ENCODE measurements at regions not wholly inside any gene's neighbourhood (a gene's known extent, or its start where the extent isn't known, plus 50 kb on each side); places are given as distances from the start of the nearest gene placed in this dataset.
A peak's percentile ranks its signal among the peaks of the same experiment; 100 is the strongest.

DNA sequence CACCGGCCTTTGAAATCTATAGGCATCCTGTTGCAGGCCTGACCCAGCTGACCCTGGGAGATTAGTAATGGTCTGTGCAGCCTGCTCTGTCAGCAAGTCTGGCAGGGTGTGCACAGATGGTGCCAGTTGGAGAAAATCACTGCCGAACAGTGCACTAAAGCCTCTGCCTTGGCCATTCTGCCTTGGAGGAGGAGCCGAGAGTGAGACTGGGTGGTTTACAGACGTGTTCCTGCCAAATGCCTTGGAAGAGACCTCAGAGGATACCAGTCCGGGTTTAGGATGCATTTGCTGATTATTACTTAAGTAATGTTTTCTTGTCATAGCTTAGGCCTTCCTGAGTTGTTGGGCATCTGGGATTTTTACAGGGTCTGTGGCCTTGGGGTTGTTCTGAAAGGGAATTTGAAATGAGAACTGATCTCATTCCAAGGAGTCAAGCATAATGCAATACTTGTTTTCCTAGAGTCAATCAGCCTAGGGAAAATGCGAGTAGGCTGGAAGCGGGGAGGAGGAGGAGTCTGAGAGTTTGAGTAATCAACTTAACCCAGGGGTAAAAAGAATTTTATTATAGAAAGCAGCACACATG lies 292.1 kb downstream of the SOX4 start:
- DNase-seq (ENCODE audit: low spot score): peak; percentile 61

DNA sequence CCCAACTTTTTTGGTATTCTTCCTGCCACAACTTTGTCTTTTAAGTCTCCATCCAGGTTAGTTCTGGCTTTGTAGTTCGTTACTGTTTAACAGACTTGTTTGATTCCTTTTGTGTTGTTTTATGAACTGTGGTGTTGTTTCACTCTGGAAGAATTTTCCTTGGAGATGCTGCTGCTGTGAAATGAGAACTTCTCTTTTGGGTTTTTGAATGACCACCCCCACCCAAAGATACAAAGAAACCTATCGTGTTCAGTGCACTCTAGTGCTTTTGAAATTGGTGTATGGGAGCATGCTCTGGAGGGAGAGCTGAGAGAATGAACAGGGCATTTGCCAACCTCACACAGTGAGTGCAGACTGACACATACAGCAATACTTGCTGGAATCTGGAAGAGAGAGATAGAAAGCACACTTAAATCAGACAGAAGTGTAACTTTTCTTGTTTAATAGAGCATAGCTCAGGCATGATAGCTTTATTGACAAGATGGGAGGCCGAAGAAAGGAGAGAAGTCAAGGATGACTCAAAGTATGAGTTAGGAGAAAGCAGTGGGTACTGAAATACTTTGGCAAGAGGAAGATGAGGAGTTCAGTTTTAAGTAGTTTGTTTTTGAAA lies 293.1 kb downstream of the SOX4 start:
- DNase-seq (ENCODE audit: low spot score): no peak

DNA sequence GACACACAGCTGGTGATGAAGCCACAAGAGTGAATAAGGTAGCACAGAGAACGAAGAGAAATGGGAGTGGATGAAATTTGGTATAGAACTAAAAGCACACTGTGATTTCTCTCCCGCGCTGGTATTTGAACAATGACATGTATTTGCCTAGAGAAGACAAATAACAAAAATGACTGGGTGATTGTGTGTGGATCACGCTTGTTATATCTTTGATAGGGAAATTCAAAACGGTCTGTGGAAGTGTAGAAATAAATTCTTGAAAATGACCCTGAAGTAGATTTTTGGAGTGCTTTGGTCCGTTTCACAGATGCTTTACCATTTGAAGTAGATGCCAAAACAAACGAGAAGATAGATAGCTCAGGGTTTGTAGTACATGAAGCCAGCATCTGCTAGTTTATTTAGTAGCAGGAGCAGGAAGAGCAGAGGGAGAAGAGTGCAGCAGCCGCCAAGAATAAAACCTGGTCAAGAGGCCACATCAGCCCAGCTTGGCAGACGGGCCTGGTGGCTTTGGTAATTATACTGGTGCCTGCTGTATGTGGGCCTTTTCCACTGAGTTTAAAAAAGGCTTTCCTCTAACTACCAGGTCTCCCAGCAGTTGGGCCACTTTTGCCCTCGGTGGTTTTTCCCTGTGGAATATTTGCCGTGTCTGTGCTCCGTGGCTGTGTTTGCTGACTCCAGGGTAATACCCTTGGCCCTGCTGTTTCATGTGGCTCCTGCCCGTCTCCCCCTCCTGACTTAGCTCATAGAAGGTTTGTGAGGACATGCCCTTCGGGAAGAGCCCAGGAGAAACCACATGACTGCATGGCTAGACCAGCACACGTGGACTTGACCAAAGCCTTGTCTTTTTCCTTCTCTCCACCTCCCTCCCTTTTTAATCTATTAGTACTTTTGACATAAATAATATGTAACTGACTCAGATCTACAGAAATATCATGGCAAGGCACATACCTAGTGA lies 294.0 kb downstream of the SOX4 start:
- no peak for DNase-seq (ENCODE audit: low spot score)

DNA sequence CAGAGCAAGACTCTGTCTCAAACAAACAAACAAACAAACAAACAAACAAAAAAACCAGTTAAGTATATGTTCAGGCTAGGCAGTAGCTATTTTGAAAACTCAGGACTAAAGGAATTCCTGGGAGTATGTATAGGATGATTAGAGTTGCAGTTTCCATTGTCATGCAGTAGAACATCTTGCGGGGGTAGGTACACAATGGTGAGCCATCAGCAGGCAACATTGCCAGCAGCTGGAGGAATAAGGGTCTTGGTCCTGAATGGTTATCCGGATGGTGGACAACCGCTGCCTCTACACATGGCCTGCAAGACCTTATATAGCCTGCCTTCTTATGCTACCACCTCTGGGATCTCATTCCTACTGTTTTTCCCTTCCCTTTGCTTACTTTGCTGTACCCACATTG lies 297.5 kb downstream of the SOX4 start:
- DNase-seq (ENCODE audit: low spot score): no peak

DNA sequence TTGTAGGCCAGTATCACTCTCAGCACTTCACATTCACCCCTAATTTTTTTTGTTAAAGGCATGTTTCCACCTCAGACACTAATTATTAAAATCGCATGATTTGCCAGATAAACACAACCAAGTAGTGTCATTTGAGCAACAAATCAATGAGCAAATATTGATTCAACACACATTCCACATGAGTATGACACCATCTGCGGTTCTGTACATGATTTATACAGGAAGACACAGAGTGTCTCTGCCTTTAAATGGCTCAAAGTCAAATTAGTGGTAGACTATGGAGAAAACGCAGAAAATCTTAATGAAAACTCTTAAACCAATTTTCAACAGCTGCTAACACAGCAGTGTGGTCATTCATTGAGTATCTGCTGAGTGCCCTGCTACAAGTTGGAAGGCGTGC lies 300.2 kb downstream of the SOX4 start:
- no peak for DNase-seq (ENCODE audit: low spot score)

DNA sequence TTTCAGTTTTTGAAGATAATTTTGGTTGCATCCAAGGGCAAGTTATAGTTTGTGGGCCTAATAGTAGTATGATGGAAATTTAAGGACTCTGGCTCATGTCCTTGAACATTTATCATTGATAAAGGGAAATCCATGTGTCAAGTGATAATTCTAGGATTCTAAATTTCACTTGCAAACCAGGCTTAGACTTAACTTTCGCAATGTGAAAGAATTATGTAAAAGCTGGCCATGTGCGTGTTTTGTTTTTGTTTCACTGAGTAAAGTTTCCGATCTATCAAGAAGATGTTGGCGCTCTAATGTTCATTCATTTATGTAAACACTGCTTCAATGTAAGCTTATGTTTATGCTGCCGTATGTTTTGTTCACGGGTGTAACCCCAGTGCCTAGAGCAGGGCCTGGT lies 302.0 kb downstream of the SOX4 start:
- DNase-seq (ENCODE audit: low spot score): no peak

DNA sequence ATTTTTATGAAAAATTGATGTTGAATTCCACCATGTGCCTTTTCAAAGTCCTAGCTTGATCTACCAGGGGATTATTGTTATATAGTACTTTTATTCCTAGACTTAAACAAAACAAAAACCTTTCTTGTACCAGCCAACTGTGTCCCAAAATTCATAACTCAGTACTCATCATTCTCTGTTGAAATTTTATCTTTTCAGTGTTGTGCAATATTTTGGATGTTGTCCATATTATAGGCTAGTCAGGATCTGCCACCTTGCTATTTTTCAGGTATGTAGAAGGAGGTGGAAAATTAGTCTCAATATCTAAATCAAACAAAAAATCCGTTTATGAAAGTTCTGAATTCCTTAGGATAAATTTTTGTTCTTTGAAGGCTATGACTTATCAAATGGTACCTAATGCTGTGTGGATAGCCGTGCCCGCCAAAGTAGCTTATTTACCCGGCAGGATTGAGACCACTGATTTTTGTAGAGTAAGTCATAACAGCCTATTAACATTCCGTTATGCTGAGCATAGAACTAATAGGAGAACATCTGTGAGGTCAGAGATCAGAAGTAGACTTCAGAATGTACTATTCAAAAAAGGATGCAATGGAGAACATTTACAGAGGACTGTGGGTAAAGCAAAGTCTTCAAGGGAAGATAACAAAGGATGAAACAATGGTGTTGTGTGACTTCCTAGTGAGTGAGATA lies 304.7 kb downstream of the SOX4 start:
- no peak for DNase-seq (ENCODE audit: low spot score)

DNA sequence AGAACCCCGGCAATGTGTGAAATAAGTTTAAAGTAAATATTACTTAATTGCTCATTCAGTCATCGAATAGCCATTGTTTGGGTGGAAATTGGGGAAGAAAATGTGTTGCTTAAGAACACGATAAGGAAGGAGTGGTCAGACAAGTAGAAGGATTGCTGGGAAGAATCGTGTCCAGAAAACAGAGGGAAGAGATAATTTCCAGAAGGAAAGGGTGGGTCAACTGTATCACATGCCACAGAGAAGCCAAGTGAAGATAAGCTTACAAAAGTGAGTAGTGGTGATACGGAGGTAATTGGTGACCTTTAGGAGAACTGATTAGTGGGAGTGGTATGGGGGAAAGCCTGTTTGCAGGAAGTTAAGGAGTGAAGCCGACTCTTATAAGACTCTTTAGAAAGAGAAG lies 306.2 kb downstream of the SOX4 start:
- DNase-seq (ENCODE audit: low spot score): no peak

DNA sequence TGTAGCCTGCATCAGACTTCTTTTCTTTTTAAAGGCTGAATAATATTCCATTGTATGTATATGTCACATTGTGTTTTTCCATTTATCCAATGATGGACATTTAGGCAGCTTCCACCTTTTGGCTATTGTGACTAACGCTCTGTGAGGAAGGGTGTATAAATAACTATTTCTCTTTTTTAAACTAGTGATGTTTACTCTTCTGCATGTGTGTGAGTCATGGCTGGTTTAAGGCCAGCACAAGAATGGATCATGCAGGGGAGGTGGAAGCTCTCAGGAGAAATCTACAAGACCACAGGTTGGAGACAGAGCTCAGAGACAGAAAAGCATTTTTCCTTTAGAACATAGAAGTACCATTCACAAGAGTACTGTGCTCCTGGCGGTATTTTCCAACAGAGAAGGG lies 307.2 kb downstream of the SOX4 start:
- peak; percentile 31 for DNase-seq (ENCODE audit: low spot score)

DNA sequence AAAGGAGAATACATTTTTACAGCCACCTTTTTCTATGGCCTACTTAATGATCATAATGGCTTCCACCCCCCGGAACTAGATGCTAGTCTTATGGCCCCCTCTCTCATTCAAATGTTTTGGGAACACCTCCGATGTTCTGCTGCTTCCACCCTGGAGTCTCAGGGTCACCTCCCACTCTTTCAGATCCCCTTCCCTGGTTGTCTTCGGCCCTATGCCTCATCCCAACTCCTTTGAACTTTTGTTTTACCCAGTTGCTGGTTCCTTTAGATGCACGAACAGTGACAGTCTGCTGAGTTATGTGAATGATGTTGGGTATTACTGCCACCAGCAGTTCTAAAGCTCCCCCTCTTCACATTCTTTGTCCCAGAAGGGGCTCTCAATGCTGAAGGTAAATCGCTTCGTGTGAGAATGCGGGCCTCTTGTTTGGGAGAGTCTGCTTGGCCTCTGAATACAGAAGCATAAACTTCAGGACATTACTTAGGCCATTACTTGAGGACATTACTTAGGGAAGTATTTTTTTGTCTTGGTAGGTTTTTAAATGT lies 309.1 kb downstream of the SOX4 start:
- DNase-seq (ENCODE audit: low spot score): no peak

DNA sequence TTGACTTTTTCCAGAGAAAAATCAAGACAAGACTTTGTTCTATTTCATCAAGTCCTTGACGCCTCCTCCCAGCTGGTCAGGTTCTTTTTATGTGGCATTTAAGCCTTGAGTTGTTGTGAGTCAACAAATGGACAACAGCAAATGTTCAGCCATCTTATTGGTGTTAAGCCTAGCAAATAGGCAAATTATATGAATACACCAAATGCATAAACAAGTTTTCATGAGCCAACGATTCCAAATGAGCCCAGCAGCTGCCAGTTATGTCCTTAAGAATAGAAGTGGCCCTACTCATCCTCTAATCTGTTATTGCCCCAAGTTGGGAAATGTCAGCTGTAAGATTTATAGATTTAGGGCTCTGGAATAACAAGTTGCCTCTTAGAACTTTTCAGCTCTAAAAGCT lies 312.0 kb downstream of the SOX4 start:
- DNase-seq (ENCODE audit: low spot score): no peak

DNA sequence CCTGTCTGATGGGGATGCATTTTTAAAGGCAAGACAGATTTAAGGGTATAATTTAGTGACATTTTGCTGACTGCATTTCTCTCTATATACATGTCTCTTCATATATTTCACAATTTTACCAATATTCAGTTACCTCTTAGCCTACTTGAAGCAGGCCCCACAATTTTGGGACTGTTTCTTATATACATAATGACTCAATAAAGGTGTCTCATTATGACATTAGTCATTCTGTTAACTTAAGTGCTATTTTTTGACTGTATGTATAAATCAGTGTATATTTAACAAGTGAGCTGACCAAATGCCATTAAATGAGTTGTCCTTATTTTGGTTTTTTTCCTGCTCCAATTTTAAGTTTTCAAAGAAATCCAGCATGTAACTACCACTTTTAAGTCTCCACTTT lies 313.3 kb downstream of the SOX4 start:
- DNase-seq (ENCODE audit: low spot score): no peak

DNA sequence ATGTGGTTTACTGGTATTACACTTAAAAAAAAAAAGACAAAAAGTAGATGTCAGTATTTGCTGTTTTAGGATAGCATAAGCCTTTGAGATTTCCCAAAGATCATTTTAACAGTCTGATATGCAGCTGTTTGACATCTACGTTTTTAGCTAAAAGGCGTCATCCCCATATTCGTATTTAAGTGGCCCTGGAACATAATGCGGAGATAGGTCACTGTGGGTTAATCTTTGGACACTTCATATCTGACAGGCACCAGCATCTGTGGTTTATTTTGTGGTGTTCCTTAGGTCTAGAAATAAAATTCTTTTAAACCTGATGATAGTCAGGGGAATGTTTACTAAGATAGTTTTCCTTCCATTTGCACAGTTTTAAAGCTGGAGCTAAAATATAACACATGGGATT lies 313.7 kb downstream of the SOX4 start:
- no peak for DNase-seq (ENCODE audit: low spot score)

DNA sequence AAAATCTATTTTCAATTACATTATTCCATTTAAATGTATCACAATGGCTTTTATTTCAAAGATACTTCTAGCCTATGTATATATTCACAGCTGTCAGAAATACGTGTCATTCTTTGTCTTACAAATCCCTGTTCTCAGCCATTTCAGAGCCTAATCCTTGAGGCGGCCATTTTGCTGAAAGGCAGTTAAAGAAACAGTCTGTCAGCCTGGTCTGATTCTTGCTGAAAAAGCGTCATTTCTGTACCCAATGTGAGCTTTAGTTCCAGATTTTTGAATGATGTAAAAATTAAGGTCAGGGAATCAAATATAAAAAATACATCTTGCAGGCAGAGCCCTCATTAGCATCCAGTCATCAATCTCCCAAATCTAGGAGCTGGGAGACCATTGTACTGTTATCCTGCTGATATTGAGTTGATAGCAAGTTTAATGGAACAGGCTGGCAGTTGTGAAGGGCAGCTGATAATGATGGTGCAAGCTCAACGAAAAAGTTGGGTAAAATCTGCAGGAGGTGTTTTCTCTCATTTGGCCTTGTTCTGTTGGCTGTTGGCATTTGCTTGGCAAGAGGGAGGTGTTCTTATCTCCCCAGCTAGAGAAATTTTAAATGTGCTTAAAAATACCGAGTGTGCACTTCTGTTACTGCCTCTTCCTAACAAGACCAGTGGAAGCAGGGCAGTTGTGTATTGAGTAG lies 314.8 kb downstream of the SOX4 start:
- no peak for DNase-seq (ENCODE audit: low spot score)

DNA sequence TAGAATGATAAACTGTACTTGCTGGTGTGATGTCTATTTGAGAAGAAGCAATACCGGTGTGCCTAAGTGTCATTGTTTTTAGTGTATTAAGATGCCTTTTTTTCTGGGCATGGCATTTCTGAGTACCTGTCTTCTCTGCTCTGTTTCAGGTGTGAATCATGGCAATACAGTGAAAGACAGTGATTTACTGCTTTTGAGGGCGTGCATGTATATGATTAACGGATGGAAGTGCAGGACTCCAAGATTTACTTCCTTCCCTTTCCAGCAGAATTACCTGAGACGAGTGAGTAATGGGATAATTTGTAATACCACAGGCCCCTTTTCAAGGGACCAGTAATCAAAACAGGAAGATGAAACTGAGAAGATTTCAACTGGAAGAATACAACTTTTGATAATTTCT lies 315.8 kb downstream of the SOX4 start:
- DNase-seq (ENCODE audit: low spot score): no peak

DNA sequence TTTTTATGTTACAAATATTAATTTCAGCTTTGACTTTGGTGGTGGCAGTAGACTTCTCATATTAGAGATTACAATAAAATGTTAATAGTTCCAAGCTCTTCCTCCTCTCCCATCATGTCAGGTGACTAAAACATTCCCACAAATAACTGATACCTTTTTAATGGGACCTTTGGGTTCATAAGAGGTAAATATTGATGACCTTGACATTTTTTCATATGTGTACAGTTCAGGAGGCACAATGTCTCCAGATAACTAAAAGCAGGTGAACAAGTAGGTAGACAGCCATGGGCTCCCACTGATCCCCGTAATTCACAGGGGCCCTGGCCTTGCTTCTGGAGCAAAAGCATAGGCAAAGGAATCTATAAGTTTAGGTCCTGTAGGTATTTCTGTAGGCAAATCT lies 317.7 kb downstream of the SOX4 start:
- DNase-seq (ENCODE audit: low spot score): no peak

DNA sequence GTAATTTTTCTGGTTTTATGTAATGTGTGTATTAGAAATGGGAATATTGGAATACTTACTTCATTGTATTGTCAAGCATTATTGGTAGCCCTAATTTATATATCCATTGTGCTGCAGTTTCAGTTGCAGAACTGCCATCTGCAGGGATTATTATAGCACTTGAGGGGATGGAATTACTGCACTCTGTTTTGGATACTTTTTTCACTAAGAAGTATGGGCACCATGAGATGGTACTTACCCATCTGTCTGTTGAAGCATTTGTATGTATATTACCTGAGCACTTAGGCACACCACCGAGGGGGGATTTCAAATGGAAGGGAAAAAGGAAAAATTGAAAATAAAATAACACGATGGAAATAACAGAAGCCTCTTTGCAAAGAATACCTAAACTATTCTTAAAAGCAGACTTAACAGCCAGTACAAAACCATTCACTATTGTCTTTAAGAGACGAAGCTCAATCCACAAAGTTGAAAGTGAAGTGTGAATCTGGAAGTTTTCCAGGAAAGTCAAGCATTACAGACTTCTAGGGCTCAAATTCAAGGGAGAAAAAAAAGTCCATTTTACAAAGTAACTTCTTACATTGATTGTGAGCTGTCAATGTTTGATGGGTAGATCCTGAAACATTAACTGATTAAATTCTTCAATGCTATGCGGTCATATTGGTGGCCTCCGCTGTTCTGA lies 318.7 kb downstream of the SOX4 start:
- no peak for DNase-seq (ENCODE audit: low spot score)

DNA sequence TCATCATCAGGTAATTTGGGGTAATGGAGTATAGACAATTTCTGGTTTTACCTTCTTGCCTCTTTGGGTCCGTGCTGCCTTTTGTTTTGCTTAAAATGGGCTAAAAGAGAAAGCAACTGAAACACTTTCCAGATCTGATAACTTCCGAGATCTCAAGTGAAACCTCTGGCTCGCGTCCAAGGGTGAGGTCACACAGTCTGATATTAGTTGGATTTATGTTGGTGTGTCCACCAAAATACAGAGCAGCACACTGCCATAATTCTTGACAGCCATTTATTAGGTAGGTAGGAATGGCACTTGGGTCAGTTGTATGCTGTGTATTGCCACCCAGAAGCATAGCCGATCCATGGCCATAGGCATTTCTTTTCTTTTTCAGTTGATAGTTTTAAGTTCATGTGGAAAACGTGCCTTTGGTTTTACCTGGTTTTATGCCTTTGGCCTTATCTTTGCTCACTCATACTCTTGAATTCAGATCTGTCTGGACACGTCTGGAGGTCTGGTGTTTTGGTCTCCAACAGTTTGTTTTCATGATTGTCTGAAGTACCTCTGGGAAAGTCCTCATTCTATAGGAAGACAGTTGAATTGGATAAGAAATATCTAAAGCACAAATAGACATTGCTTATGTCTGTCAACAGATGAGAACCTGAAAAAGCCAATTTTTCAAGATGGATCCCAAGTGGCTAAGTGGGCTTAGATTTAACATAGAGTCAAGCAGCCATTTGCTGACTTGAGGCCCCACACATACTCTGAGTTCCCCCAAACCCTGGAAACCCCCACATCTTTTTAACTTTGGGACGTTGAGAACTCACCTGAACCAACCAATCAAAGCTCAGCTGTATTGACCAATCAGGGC lies 320.8 kb downstream of the SOX4 start:
- DNase-seq (ENCODE audit: low spot score): peak; percentile 5

DNA sequence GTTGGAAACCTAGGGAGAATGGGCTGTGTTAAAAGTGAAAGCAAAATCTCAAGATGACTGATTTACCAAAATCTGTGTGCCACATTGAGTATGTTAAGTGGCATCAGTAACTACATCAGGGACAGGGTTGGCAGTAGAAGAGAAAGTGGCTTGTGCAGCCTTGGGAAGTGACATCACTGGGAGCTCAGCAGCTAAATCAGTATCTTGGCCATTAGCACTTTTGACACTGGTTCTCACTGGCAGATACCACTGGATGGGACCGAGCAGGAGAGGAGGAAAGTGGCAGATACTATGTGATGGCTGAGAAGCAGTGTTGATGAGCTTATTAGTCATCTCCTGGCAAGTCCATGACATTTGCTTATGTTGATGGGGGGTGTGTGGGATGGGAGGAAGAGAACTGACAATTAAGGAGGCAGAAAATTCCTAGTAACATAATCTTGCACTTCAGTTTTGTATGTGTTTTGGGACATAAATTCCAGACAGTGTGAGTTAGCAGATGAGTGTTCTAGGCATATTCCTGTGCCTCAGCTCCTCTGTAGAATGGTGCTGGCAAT lies 322.2 kb downstream of the SOX4 start:
- DNase-seq (ENCODE audit: low spot score): peak; percentile 14

DNA sequence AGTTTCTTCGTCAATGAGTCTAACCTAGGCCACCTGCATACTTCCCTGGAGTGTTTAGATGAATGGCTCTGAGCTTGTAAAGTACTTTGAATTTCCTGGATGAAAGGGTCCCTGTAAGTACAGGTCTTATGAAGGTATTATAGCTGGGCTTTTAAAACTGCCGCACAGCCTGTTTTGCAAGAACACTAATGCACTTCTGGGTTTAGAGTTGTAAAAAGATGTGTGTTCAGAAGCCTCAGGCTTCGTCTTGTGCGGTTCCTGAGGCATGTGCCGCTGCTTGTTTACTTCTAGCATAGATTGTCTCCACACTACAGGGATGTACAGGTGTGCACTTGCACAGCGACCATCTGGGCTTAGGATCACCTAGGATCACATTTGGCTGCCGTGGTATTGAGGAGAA lies 324.5 kb downstream of the SOX4 start:
- DNase-seq (ENCODE audit: low spot score): no peak
